ENCODE measurements at regions not wholly inside any gene's neighbourhood (a gene's known extent, or its start where the extent isn't known, plus 50 kb on each side); places are given as distances from the start of the nearest gene placed in this dataset.

- TF ChIP-seq EZH2 (IDR thresholded peaks at IDR 0.05; ENCODE audit: borderline replicate concordance, low read depth, low read length, severe bottlenecking) (no peak), GATA2 (IDR thresholded peaks at IDR 0.05; ENCODE audit: insufficient read depth, insufficient read length, low read depth, low read length) (no peak)
- TF ChIP-seq, protein P1, sequence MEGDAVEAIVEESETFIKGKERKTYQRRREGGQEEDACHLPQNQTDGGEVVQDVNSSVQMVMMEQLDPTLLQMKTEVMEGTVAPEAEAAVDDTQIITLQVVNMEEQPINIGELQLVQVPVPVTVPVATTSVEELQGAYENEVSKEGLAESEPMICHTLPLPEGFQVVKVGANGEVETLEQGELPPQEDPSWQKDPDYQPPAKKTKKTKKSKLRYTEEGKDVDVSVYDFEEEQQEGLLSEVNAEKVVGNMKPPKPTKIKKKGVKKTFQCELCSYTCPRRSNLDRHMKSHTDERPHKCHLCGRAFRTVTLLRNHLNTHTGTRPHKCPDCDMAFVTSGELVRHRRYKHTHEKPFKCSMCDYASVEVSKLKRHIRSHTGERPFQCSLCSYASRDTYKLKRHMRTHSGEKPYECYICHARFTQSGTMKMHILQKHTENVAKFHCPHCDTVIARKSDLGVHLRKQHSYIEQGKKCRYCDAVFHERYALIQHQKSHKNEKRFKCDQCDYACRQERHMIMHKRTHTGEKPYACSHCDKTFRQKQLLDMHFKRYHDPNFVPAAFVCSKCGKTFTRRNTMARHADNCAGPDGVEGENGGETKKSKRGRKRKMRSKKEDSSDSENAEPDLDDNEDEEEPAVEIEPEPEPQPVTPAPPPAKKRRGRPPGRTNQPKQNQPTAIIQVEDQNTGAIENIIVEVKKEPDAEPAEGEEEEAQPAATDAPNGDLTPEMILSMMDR (IDR thresholded peaks at IDR 0.05; ENCODE audit: extremely low read depth in 1 of 2, insufficient read depth in 1 of 2, low read depth in 1 of 2, low read length in 2 of 2), result no peak
These were observed 70.0 kb downstream of the OTP start for GRCh38 chr5:77568555-77568954.
